GM21381 (cell line): ENCODE measurements at regions not wholly inside any gene's neighbourhood (a gene's known extent, or its start where the extent isn't known, plus 50 kb on each side); places are given as distances from the start of the nearest gene placed in this dataset.
"Not testable (repeated sequence)": the region's sequence is repeated elsewhere in the genome, so short reads cannot be mapped to it uniquely, and the experiment has no call there.

Experiments used
- ATAC-seq: cut with Tn5 transposase; IDR thresholded peaks from one replicate; pipeline ENCODE4 v1.9.1; 2021; ENCODE audit warnings: mild to moderate bottlenecking, moderate library complexity; ENCODE audit not compliant: unreplicated experiment

- no peak for ATAC-seq
Measured at GRCh38 chr5:171706736-171707441, 78.7 kb upstream of the SMIM23 start.

GRCh38 chr5:171707442-171707792 is 78.2 kb upstream of the SMIM23 start:
- no peak for ATAC-seq

- no peak for ATAC-seq
Measured at GRCh38 chr5:171709930-171710329, 75.7 kb upstream of the SMIM23 start.

GRCh38 chr5:171710451-171711024 is 75.1 kb upstream of the SMIM23 start:
- ATAC-seq = no peak

GRCh38 chr5:171711571-171711970 is 74.0 kb upstream of the SMIM23 start:
- ATAC-seq = no peak

- ATAC-seq = no peak
Measured at GRCh38 chr5:171712616-171713015, 73.0 kb upstream of the SMIM23 start.

- ATAC-seq = no peak
Measured at GRCh38 chr5:171713152-171713551, 72.5 kb upstream of the SMIM23 start.

- ATAC-seq = no peak
Measured at GRCh38 chr5:171714261-171714660, 71.4 kb upstream of the SMIM23 start.

GRCh38 chr5:171714851-171715250 is 70.8 kb upstream of the SMIM23 start:
- no peak for ATAC-seq

GRCh38 chr5:171715551-171715950 is 70.1 kb upstream of the SMIM23 start:
- ATAC-seq = no peak

- ATAC-seq = no peak
Measured at GRCh38 chr5:171720086-171720485, 65.5 kb upstream of the SMIM23 start.

- no peak for ATAC-seq
Measured at GRCh38 chr5:171721464-171721863, 64.2 kb upstream of the SMIM23 start.

GRCh38 chr5:171724468-171725204 is 61.0 kb upstream of the SMIM23 start:
- ATAC-seq = no peak

GRCh38 chr5:171725205-171725601 is 60.4 kb upstream of the SMIM23 start:
- no peak for ATAC-seq

GRCh38 chr5:171726819-171727218 is 58.8 kb upstream of the SMIM23 start:
- not testable (repeated sequence) for ATAC-seq

- no peak for ATAC-seq
Measured at GRCh38 chr5:171728686-171729085, 56.9 kb upstream of the SMIM23 start.
